Calu3 (cell line): ENCODE measurements at regions not wholly inside any gene's neighbourhood (a gene's known extent, or its start where the extent isn't known, plus 50 kb on each side); places are given as distances from the start of the nearest gene placed in this dataset.

Experiments used
- BruUV-seq: library from RNA; stranded (reverse); fragments of 400-500 nt; replicated peaks from 2 replicates; lab custom pipeline; 2021; lab: Mats Ljungman, UMichigan
- CTCF ChIA-PET: fragments of 300-600 bp; sonication (Branson Sonifier 250); formaldehyde crosslinking; loops from one replicate; lab custom pipeline; 2022; ENCODE audit warnings: antibody characterized with exemption; lab: Charles Lee
- DNase-seq: peaks from one replicate; pipeline ENCODE4 v3.0.0; 2022
- H3K27ac Mint-ChIP-seq: one replicate; pipeline ENCODE4 v1.8.0; 2022; ENCODE audit warnings: mixed read lengths; ENCODE audit not compliant: unreplicated experiment
- H3K27me3 Mint-ChIP-seq: one replicate; pipeline ENCODE4 v1.8.0; 2022; ENCODE audit warnings: mixed read lengths; ENCODE audit not compliant: unreplicated experiment
- H3K36me3 Mint-ChIP-seq: one replicate; pipeline ENCODE4 v1.8.0; 2022; ENCODE audit warnings: mild to moderate bottlenecking, moderate library complexity, mixed read lengths; ENCODE audit not compliant: insufficient read depth, unreplicated experiment
- H3K4me1 Mint-ChIP-seq: one replicate; pipeline ENCODE4 v1.8.0; 2022; ENCODE audit warnings: mild to moderate bottlenecking, low read depth, mixed read lengths; ENCODE audit not compliant: unreplicated experiment
- H3K4me3 Mint-ChIP-seq: one replicate; pipeline ENCODE4 v1.8.0; 2022; ENCODE audit warnings: mild to moderate bottlenecking, low read depth, moderate library complexity, mixed read lengths; ENCODE audit not compliant: unreplicated experiment
- H3K9me3 Mint-ChIP-seq: one replicate; pipeline ENCODE4 v1.8.0; 2022; ENCODE audit warnings: low read depth, mixed read lengths; ENCODE audit not compliant: unreplicated experiment
- CTCF ChIP-seq: fragments of 200-600 bp; IDR thresholded peaks from one replicate; pipeline ENCODE4 v1.8.0; 2022; ENCODE audit warnings: antibody characterized with exemption; ENCODE audit not compliant: unreplicated experiment
- intact Hi-C: fragments of 100-400 bp; cut with micrococcal nuclease; formaldehyde crosslinking; loops from one replicate; pipeline ENCODE4 v1.10.0; 2022; ENCODE audit not compliant: unreplicated experiment

- CTCF ChIA-PET: no interaction called here
- Mint-ChIP-seq H3K4me3 (no peak overlapping the region), H3K27me3 (peaks cover 22% of the 10 kb centered on the region)
Measured at GRCh38 chr9:135339378-135339973, 140.1 kb upstream of the PPP1R26 start.

GRCh38 chr9:135340143-135340655 lies 139.4 kb upstream of the PPP1R26 start:
- intact Hi-C loops: no loop called here
- DNase-seq: no peak
- H3K27me3 Mint-ChIP-seq: peaks cover 22% of the 10 kb centered on the region
- no peaks in the 10 kb centered on the region for H3K4me1 Mint-ChIP-seq
- no peaks in the 10 kb centered on the region for H3K9me3 Mint-ChIP-seq
- no peak for TF ChIP-seq CTCF
- BruUV-seq: no TSS peak
- no peaks in the 10 kb centered on the region for H3K36me3 Mint-ChIP-seq
- no peak overlapping the region for H3K27ac Mint-ChIP-seq
- CTCF ChIA-PET: no interaction called here
- H3K4me3 Mint-ChIP-seq: no peak overlapping the region

More at GRCh38 chr9:135339378-135339973, 140.1 kb upstream of the PPP1R26 start:
- no peaks in the 10 kb centered on the region for H3K9me3 Mint-ChIP-seq
- no TSS peak for BruUV-seq
- no peak for TF ChIP-seq CTCF
- no peaks in the 10 kb centered on the region for H3K4me1 Mint-ChIP-seq
- DNase-seq: no peak
- no peak overlapping the region for H3K27ac Mint-ChIP-seq
- intact Hi-C loops: no loop called here
- no peaks in the 10 kb centered on the region for H3K36me3 Mint-ChIP-seq

GRCh38 chr9:135340726-135341475 lies 138.7 kb upstream of the PPP1R26 start:
- Mint-ChIP-seq H3K27ac (no peak overlapping the region), H3K4me3 (no peak overlapping the region), H3K27me3 (peaks cover 24% of the 10 kb centered on the region), H3K9me3 (no peaks in the 10 kb centered on the region), H3K4me1 (no peaks in the 10 kb centered on the region), H3K36me3 (no peaks in the 10 kb centered on the region)
- DNase-seq: no peak
- no TSS peak for BruUV-seq
- intact Hi-C loops: no loop called here
- TF ChIP-seq CTCF: no peak
- CTCF ChIA-PET: no interaction called here

- no peak for TF ChIP-seq CTCF
- CTCF ChIA-PET: no interaction called here
- Mint-ChIP-seq H3K27ac (no peak overlapping the region), H3K27me3 (peaks cover 32% of the 10 kb centered on the region), H3K4me1 (no peaks in the 10 kb centered on the region), H3K36me3 (no peaks in the 10 kb centered on the region), H3K9me3 (no peaks in the 10 kb centered on the region), H3K4me3 (no peak overlapping the region)
- DNase-seq: no peak
- no TSS peak for BruUV-seq
- intact Hi-C loops: no loop called here
Measured at GRCh38 chr9:135341612-135342169, 137.9 kb upstream of the PPP1R26 start.
